NCI-H2029 (cell line): ENCODE measurements at regions not wholly inside any gene's neighbourhood (a gene's known extent, or its start where the extent isn't known, plus 50 kb on each side); places are given as distances from the start of the nearest gene placed in this dataset.
"Not testable (repeated sequence)": the region's sequence is repeated elsewhere in the genome, so short reads cannot be mapped to it uniquely, and the experiment has no call there.

ENCODE experiments used
- DNase-seq: peaks from one replicate; lab custom pipeline; 2025; lab: John Stamatoyannopoulos, UW

GRCh38 chr3:6273878-6274277 lies 587.0 kb upstream of the GRM7 start:
- no peak for DNase-seq

GRCh38 chr3:6281662-6282061 lies 579.3 kb upstream of the GRM7 start:
- DNase-seq = no peak

GRCh38 chr3:6282918-6283317 lies 578.0 kb upstream of the GRM7 start:
- no peak for DNase-seq

DNA sequence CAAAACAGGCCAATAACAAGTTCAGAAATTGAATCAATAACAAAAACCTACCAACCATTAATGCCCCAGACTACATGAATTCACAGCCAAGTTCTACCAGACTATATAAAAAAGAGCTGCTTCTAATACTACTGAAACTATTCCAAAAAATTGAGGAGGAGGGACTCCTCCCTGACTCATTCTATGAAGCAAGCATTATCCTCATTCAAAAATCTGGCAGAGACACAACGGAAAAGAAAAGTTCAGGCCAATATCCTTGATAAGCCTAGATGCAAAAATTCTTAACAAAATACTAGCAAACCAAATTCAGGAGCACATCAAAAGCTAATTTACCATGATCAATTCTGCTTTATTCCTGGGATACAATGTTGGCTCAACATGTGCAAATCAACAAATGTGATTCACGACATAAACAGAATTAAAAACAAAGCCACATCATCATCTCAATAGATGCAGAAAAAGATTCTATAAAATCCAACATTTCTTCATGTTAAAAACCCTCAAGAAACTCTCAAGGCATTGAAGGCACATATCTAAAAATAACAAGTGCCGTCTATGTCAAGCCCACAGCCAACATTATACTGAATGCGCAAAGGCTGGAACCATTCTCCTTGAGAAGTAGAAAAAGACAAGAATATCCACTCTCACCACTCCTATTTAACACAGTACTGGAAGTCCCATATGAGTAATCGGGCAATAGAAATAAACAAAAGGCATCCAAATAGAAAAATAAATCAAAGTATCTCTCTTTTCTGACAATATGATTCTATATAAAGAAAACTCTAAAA lies 573.6 kb upstream of the GRM7 start:
- DNase-seq = no peak

- DNase-seq = no peak
Measured at GRCh38 chr3:6301626-6302025, 559.3 kb upstream of the GRM7 start.

DNA sequence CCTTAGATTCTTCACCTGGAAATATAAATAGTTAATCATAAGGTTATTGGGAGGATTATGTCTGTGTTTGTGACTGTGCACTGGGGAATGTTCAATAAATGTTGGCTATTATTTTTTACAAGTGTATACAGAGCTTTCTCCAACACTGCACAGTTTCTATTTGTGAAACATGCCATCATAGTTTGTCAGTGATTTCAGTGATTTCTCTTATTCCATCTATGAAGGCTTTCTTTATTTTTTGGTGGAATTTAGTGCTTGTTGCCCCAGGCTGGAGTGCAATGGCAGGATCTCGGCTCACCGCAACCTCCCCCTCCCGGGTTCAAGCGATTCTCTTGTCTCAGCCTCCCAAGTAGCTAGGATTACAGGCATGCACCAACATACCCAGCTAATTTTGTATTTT lies 545.0 kb upstream of the GRM7 start:
- DNase-seq = no peak

- DNase-seq = no peak
Measured at GRCh38 chr3:6321999-6322398, 538.9 kb upstream of the GRM7 start.

DNA sequence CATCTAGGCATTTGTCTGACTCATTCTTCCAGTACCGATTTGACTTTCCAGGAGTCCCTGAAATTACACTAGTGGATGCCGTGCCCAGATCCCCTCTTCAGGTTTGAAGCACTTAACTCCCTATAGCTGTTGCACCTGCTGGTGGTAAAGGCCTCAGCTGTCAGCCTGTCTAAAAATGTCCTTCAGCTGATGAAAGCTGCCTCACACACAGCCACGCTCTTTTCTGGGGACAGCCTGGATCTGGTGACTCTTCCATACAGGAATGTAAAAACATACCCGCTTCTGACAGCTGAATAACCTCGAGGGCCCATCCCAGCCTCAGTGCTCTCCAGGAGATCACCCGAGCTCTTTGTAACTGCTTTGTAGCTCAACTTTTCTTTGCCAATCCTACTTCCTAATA lies 534.1 kb upstream of the GRM7 start:
- no peak for DNase-seq

- not testable (repeated sequence) for DNase-seq
Measured at GRCh38 chr3:6340980-6341325, 520.0 kb upstream of the GRM7 start.

DNA sequence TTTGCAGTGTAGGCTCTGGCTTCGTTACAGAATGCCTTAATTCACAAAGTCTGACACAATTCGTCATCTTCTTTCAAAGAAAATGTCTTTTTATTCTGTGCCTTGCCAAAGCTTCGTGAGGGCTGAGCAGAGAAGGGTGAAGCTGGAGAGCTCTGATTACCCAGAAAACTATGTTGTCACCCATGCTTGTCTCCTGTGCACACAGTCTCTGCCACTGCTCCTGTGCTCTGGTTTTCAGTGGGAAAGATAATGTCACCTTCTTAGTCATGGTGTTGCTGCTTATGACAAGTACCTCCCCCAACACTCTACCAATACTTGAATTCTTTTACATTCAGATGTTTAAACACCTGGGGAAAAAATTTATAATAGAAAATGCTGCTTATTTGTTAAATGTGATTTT lies 509.2 kb upstream of the GRM7 start:
- no peak for DNase-seq

GRCh38 chr3:6354653-6355052 lies 506.3 kb upstream of the GRM7 start:
- DNase-seq = no peak

DNA sequence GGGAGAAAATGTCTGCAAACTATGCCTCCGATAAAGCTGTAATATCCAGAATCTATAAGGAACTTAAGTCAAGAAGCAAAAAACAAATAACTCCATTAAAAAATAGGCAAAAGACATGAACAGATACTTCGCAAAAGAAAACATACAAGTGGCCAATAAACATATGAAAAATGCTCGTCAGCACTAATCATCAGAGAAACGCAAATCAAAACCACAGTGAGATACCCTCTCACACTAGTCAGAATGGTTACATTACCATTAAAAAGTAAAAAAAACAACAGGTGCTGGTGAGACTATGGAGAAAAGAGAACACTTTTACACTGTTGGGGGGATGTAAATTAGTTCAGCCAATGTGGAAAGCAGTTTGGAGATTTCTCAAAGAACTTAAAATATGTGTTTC lies 498.5 kb upstream of the GRM7 start:
- DNase-seq = no peak

- DNase-seq = no peak
Measured at GRCh38 chr3:6367171-6367570, 493.7 kb upstream of the GRM7 start.

DNA sequence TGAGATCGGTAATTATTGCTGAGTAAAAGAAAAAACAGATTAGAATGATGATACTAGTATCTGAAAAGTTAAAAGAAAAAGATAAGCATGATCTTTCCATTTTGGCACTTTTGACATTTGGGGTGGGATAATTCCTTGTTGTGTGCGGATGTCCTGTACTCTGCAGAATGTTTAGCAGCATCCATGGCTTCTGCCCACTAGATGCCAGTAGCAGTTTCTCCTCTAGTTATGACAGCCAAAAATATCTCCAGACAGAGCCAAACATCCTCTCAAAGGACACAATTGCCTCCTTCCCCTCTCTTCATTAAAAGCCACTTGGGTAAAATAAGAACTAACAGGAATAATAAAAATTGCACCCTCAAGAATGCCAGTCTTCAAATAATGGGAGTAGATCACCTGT lies 468.8 kb upstream of the GRM7 start:
- no peak for DNase-seq

GRCh38 chr3:6394944-6395343 lies 466.0 kb upstream of the GRM7 start:
- DNase-seq = no peak

GRCh38 chr3:6396631-6397030 lies 464.3 kb upstream of the GRM7 start:
- no peak for DNase-seq

- DNase-seq = not testable (repeated sequence)
Measured at GRCh38 chr3:6402666-6403065, 458.2 kb upstream of the GRM7 start.

- not testable (repeated sequence) for DNase-seq
Measured at GRCh38 chr3:6406923-6407322, 454.0 kb upstream of the GRM7 start.

GRCh38 chr3:6416049-6416661 lies 444.8 kb upstream of the GRM7 start:
- peak; percentile 57 for DNase-seq

GRCh38 chr3:6417174-6417573 lies 443.7 kb upstream of the GRM7 start:
- DNase-seq = no peak

GRCh38 chr3:6418485-6418884 lies 442.4 kb upstream of the GRM7 start:
- DNase-seq = no peak

GRCh38 chr3:6421666-6422445 lies 439.1 kb upstream of the GRM7 start:
- no peak for DNase-seq

DNA sequence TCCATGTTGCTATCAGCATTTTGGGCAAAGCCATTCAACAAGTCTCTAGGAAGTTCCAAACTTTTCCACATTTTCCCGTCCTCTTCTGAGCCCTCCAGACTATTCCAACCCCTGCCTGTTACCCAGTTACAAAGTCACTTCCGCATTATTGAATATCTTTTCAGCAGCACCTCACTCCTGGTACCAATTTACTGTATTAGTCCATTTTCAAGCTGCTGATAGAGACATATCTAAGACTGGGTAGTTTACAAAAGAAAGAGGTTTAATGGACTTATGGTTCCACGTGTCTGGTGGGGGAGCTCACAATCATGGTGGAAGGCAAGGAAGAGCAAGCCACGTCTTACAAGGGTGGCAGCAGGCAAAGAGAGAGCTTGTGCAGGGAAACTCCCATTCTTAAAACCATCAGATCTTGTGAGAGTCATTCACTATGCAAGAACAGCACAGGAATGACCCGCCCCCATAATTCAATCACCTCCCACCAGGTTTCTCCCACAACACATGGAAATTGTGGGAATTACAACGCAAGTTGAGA lies 435.6 kb upstream of the GRM7 start:
- no peak for DNase-seq
